Mucosa of gallbladder (tissue), 1 donor: ENCODE measurements at regions not wholly inside any gene's neighbourhood (a gene's known extent, or its start where the extent isn't known, plus 50 kb on each side); places are given as distances from the start of the nearest gene placed in this dataset.
A peak's percentile ranks its signal among the peaks of the same experiment; 100 is the strongest.

ENCODE experiments used
- DNase-seq: peaks from one replicate; pipeline ENCODE4 v3.0.0-alpha.2; 2020; ENCODE audit warnings: low spot score
- donor health status: DM: no; HTN: no; CAD: no.

- DNase-seq = no peak
Measured at GRCh38 chr13:30126903-30127428, 180.4 kb downstream of the KATNAL1 start.

GRCh38 chr13:30125422-30126073 lies 181.8 kb downstream of the KATNAL1 start:
- DNase-seq = peak; percentile 47

- no peak for DNase-seq
Measured at GRCh38 chr13:30124131-30124768, 183.1 kb downstream of the KATNAL1 start.

- DNase-seq = no peak
Measured at GRCh38 chr13:30123575-30123974, 183.8 kb downstream of the KATNAL1 start.

- no peak for DNase-seq
Measured at GRCh38 chr13:30121666-30122065, 185.7 kb downstream of the KATNAL1 start.

GRCh38 chr13:30121244-30121643 lies 186.1 kb downstream of the KATNAL1 start:
- DNase-seq = no peak

GRCh38 chr13:30120133-30120822 lies 187.1 kb downstream of the KATNAL1 start:
- DNase-seq = no peak

GRCh38 chr13:30119476-30119875 lies 187.9 kb downstream of the KATNAL1 start:
- no peak for DNase-seq

GRCh38 chr13:30116379-30116778 lies 191.0 kb downstream of the KATNAL1 start:
- no peak for DNase-seq

GRCh38 chr13:30115257-30115600 lies 192.1 kb downstream of the KATNAL1 start:
- no peak for DNase-seq

GRCh38 chr13:30114571-30115256 lies 192.6 kb downstream of the KATNAL1 start:
- peak; percentile 91 for DNase-seq

GRCh38 chr13:30113983-30114570 lies 193.3 kb downstream of the KATNAL1 start:
- no peak for DNase-seq

- no peak for DNase-seq
Measured at GRCh38 chr13:30113551-30113950, 193.8 kb downstream of the KATNAL1 start.

- peak; percentile 82 for DNase-seq
Measured at GRCh38 chr13:30112602-30113435, 194.5 kb downstream of the KATNAL1 start.

- DNase-seq = no peak
Measured at GRCh38 chr13:30111810-30112209, 195.5 kb downstream of the KATNAL1 start.

GRCh38 chr13:30110301-30111070 lies 196.9 kb downstream of the KATNAL1 start:
- DNase-seq = no peak

- no peak for DNase-seq
Measured at GRCh38 chr13:30109471-30110135, 197.7 kb downstream of the KATNAL1 start.

GRCh38 chr13:30108913-30109237 lies 198.5 kb downstream of the KATNAL1 start:
- peak; percentile 87 for DNase-seq

GRCh38 chr13:30108216-30108912 lies 199.0 kb downstream of the KATNAL1 start:
- no peak for DNase-seq
